CD4-positive, alpha-beta T cell treated with Interleukin-4 for 4 hours (primary cell): ENCODE measurements at regions not wholly inside any gene's neighbourhood (a gene's known extent, or its start where the extent isn't known, plus 50 kb on each side); places are given as distances from the start of the nearest gene placed in this dataset.

Experiments
- DNase-seq: peaks from one replicate; pipeline ENCODE4 v3.0.0-alpha.2; 2020

DNA sequence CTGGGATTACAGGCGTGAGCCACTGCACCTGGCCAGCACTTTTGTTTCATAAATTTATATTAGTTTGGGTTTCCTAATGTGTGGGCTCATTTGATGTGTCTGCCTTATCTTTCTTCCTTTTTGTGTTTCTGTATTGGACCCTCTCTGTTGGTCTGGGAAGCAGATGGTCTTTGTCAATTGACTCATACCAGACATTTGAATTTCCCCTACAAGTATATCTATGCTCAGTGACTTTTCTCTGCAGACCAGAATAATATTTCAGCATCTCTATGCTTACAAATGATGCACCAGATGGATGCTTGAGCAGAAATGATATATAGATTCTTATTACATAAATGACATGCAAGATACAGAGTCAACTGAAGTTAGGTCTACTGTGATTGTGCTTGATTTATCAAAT, 329.9 kb upstream of the SLCO3A1 start:
- DNase-seq = no peak

DNA sequence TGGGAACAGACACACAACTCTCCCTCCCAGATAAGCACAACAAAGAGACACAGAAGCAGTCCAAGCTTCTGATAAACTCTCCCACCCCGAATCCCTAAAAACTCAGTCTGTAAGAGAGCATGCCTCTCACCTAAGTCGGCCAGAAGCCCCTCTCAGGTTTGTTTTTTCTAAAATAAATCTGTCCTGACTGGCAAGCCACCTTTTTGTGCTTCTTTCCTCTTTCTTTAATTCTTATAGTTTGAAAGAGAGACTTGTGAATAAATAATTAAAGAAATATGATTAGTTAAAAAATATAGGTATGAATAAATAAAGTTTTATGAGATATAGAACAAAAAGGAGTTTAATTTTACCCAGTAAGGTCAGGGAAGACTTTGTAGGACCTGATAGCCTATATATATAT, 329.0 kb upstream of the SLCO3A1 start:
- no peak for DNase-seq

DNA sequence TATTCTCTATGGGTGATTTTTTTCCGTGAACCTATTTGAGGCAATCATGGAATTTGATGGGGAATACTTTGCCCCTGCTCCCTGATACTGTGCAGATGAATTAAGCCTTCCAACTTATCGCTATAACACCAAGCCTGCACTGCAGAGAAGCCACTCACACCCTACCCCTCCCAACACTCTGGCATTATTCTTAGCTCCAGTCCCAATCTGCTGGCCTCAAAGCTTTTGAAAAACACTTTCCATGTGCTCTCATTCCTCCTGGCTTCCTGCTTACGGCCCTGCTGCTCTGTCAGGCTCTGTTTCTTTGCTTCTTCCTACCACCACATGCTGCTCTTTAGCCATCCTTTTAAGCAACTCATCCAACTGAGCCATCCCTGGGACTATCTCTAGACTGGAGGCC, 327.8 kb upstream of the SLCO3A1 start:
- DNase-seq = no peak

DNA sequence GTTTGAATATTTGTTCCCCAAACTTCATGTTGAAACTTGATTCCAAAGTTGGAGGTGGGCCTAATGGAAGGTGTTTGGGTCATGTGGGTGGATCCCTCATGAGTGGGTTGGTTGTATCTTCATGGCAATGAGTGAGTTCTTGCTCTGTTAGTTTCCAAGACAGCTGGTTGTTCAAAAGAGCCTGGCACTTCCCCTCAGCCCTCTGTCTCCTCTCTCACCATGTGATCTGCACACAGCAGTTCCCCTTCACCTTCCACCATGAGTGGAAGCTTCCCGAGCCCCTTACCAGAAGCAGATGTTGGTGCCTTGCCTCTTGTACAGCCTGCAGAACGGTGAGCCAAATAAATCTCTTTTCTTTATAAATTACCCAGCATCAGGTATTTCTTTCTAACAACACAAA, 327.1 kb upstream of the SLCO3A1 start:
- DNase-seq = no peak

DNA sequence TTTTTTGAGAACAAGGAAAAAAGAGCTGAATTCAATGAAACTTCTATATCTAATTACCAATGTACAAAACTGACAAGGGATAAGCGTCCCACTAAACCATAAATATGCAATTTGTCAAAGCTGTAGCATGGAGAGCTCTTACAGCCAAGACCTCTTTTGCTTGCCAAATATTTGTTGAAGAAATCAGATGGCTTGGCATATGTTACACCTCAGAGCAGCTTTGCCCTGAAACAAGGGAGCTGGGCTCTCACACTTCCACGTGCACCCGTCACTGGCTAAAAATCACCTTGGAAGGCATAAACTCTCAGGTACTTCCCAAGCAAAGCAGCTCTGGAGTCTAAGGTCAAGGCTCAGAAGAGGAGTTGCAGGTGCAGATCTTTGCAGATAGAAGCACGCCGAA, 324.7 kb upstream of the SLCO3A1 start:
- no peak for DNase-seq

DNA sequence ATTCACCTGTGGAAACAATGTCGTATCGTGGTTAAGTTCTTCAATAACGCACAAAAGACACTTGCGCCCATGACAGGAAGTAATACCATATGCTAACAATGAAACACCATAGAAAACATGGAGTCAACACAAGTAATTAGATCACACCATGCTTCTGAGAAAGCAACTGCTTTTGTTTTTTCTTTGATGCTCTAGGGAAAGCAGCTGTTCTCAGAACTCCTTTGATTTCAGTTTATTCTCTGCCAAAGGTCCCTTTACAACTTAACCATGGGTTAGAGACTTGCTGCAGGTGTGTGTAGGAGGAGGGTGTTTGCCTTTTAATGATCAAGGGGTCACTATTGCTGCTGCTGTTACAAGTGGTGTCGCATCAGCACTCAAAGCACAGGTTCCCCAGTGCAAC, 324.0 kb upstream of the SLCO3A1 start:
- no peak for DNase-seq

DNA sequence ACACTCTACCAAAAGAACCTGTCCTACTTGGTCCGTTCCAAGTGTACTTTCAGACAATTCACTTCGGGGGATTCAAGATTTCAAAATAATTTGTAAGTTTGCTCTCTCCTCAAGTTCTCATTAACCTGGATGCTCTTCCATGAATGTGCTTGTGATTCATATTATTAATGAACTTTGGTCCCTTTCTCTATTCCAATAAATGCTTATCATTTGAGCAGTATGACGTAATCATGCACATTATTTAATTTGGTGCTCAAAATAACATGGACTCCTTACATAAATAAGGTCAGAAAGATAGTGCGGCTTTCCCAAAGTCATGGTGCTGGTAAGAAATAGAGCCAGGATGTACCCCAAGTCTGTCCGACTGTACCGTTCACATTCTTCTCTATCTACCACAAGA, 323.2 kb upstream of the SLCO3A1 start:
- no peak for DNase-seq

DNA sequence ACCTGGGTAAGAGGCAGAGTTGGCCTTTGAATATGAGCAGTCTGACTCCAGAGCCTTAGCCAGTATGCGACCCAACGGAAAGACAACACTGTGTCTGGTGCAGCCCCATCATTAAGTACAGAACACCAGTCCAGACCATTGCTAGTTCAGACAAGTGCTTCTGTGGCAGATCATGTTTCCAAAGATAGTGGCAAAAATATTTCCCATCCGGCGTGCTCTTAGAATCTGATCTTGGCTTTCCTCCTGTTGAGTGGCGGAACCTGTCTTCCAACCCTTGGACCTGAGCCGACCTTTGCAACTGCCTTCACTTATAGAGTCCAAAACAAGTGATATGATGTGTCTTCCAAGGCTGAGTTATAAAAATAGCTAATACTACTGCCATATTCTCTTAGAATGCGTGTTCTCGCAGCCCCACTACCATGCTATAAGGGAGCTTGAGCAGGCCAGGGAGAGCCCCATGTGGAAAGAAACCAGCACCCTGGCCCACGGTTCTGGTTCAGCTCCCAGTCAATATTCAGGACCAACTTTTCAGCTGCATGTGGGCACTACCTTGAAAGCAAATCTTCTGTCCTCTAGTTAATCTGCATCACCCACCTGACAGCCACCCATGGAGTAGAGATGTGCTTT, 322.4 kb upstream of the SLCO3A1 start:
- DNase-seq = no peak

DNA sequence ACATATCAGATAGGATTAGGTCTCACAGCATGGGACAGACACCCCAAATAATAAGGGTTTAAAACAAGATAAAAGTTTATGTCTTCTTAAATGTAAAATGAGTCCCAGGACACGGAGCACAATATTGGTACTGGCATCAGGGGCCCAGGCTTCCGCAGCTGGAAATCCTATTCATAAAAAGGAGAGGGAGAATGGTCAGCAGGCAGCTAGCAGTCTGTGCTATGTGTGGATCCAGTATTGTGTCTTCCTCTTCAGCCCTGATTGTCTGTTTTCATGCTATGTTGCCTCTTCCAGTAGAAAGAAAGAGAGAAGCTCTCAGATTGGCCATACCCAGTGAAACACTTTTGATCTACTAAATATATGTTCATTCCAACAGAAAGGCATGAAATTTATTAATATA, 319.3 kb upstream of the SLCO3A1 start:
- DNase-seq = no peak

DNA sequence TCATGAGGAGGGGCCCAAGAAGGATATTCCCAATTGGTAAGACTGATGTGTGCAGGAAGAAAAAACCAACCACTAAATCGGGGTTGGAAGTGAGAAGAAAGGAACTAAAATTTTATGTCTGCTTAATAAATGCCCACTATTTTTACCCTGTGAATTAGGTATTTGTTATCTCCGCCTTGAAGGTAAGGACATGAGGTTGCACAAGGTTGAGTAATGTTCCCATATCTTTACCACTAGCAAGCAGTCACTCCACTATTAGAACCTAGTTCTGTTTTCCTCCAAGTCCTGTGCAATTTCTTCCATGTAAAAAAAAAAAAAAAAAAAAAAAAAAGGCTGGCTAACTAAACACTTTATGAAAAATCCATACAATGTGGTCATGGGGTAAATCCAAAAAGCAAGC, 318.5 kb upstream of the SLCO3A1 start:
- DNase-seq = no peak

DNA sequence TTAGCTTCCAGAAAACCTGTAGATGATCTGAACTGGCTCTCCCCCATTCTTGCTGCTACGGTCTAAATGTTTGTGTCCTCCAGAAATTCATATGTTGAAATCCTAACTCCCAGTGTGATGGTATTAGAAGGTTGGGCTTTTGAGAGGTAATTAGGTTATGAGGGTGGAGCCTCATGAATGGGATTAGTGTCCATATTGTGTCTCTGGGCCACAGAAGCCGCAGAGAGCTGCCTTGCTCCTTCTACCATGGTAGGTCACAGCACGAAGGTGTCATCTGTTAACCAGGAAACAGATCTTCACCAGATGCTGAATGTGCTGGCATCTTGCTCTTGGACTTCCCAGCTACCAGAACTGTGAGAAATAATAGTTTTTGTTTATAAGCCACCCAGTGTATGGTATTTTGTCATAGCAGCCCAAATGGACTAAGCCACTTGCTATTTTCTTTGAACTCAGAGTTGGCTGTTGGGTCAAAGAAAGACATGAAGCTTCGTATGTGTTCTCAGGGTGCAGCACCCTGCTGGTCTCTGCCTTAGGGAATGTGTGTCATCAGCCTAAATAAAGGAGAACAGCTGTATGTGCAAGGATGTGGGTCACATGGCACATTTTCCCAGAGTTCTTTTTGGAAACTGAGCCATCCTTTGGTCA, 317.5 kb upstream of the SLCO3A1 start:
- DNase-seq = no peak

DNA sequence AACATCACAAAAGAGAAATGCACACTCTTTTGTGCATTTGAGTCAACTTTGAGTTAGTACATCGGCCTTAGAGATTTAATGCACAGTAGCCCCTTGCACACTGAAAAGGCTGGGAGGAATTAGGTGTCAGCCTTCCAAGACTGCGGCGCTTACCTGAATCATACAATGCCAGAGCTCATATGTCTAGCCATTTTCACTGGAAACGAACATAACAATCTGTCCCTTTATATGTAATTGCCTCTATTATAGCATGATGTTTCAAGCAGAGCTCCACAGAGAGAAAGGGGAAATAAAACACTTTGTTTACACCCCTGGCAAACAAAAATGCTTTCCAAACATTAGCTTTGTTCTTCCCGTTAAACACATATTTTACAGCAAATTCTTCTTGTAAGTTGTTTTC, 315.7 kb upstream of the SLCO3A1 start:
- no peak for DNase-seq

DNA sequence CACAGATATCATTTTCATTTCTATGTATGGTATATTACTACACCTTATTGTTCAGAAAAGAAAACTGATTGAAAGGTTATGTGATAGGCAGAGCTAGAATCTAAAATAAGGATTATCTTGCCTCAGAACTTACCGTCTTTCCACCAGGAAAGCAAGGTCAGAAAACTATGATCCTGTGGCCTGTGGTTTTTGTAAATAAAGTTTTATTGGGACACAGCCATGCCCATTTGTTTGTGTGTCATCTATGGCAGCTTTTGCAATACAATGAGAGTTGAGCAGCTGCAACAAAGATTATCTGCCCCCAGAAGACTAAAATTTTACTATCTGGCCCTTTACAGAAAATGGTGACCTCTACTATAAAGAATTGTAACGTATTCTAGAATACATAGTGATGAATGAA, 314.7 kb upstream of the SLCO3A1 start:
- DNase-seq = no peak

DNA sequence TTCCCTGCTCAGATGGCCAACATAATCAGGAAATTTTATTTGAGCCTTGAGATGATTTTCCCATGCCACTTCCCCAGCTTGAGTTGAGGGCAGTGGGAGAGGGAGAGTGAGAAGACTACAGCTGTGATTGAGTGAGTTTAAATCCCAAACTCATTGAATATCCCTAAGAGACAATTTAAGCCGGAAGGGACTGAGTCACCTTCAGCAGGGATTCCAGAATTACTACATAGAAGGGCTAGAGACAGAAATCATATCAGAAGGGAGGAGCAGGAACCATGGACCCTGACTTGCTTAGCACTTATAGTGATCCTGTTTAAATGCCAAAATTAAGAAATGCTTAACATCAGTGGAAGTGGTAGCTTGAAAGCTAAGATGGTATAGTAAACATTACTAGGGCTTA, 312.2 kb upstream of the SLCO3A1 start:
- DNase-seq = no peak

DNA sequence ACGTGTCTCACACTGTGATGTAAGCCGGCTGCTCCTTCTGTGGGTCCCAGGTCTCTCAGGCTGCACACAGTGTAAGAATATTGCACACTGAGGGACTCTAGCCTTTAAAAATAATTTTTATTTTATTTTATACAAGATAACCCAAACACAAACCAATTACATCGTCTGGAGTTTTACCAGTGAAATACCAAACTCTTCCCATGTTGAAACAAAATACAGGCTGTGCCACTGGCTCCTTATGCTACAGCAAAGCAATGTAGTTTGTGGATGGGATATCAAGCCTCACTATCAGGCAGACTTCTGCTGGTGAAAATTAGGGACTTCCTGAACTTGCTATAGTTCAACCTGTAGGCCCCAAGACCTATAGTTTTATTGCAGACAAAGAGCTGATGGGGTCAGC, 311.3 kb upstream of the SLCO3A1 start:
- no peak for DNase-seq

DNA sequence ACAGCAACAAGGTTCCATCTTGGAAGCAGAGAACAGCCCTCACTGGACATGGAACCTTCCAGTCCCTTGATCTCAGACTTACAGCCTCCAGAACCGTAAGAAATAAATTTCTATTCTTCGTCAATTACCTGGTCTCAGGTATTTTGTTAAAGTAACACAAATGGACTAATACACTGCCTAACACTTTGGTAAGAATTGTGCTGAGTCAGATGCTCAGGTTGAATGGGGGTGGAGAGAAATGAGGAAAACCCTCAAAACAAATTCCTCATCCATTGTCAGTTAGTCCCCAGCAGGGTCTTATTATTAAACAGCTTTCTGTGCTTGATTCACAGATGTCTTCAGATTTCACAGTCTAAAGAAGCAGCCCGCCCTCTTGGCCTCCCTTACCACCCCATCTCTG, 306.2 kb upstream of the SLCO3A1 start:
- no peak for DNase-seq

DNA sequence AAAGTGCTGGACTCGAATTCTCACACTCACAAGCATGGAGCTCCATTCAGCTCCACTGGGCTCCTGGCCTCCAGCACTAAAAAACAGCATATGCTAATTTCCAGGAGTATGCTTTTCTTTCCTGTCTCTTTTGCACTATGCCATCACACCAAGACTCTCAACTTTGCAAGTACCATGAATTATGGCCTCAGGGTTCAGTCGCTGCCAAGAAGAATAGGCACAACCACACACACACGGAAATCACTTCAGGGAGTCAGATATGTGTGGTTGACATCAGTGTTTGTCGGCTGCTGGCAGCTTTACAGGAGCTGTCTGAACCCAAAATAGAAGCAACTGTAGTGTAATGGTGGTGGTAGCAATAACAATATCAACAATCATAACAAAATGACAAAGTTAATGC, 305.0 kb upstream of the SLCO3A1 start:
- DNase-seq = no peak

DNA sequence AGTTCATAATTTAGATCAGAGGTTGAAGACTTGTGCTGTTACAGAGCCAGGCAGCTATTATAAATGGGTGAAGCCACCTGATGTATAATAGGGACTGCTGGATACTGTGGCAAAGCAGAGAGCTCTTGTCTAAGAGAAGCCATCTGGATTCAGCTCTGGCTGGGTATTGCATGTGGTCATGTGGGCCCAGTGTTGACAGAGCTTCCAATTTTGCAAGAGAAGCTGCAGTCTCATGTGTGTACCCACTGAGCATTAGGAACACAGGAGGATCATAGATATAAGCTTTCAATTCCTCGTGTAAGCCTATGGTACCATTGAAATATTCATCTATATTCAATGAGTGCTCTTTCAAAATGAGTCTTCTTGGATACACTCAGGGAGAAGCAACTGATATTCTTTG, 303.9 kb upstream of the SLCO3A1 start:
- DNase-seq = no peak

DNA sequence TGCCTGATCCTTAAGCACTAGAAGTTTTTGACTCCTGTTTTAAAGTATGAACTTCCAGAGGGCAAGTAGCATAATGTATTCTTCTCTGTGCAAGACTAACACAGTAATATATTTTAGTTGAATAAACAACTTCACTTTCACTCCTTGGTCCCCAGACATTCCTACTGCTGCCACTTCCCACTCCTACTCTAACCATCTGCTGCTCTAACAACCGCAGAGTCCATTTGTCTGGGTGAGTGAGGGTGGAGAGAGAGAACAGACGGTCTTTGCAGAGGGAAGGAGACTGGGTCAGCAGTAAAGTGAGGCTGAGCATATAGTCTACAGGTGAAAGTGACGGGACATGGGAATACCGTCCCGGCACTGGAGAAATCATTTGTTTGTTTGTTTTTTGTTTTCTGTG, 301.0 kb upstream of the SLCO3A1 start:
- no peak for DNase-seq

DNA sequence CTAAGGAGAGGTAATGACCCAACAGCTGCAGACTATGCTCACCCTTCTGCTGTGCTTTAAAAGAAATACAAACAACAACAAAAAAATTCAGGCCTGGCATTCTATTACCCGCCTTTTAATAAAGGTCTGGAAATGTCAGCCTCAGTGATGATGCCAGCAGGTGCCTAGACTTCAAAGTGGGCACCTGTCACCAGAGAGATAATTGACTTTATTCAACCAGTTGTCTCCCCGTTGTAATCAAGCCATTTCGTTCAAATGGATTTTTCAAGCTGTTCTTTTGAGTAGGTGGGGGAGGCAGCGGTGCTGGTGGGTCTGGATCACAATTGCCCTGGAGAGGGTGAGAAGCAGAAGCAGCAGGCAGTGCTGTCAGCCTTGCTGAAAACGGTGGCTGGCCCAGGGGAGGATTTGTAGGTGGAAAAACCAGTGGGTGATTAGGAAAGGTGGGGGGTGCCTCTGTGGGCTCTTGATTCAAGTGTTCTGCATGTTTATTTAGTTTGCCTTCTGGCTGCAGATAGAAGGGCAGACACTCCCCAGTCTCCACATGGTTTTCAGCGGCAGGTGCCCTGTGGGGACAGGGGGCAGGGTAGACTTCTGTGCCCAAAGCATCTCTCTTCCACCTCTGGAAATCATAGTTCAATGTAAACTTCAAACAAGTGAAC, 300.2 kb upstream of the SLCO3A1 start:
- DNase-seq = no peak

DNA sequence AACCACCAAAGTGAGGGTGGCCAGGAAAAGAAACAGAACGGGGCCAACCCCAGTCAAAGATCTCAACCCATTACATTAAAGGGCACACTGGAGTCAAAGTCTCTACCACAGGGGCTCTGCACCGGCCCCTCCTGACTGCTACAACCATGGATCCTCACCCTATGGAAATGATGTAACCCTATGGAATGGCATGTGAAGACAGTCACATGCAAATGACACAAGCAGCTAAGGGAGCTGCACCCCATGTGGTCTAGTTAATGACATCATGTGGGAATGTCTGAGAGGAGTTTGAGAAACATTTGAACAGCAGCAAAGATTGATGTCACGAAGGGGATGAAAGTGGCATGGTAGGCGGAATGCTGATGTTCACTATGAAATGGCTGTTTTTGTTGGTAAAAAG, 298.2 kb upstream of the SLCO3A1 start:
- DNase-seq = no peak

DNA sequence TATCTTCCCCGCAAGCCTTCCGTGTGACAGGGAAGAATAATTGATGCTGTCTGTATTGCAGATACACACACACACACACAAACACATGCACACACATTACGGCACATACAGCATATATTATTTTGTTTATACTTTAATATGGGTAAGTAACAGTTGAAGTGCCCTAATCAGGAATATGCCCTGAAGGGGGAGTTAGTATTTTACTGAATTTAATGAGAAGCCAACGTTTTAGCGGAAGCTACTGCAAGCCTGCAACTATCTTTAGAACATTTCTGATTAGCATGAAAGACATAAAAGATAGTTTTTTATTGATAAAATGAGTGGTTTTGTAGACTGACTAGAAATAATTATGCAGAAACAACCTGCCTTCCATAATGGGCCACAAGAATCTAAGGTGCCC, 296.6 kb upstream of the SLCO3A1 start:
- no peak for DNase-seq

DNA sequence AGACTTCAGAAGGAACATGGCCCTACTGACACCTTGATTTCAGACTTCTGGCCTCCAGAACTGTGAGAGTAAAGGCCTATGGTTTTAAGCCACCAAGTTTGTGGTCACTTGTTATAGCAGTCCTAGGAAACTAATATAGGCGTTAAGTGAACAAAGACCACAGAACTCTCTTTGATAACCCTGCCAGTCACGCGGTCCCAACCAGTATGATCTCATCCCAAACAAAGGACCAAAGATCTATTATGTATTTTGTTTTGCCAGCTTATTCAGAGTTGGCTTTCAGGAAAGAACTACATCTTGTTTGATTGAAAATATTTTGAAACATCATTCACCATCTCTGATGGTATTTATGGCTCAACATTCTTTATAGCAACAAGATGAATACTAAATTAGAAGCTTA, 294.4 kb upstream of the SLCO3A1 start:
- DNase-seq = no peak

DNA sequence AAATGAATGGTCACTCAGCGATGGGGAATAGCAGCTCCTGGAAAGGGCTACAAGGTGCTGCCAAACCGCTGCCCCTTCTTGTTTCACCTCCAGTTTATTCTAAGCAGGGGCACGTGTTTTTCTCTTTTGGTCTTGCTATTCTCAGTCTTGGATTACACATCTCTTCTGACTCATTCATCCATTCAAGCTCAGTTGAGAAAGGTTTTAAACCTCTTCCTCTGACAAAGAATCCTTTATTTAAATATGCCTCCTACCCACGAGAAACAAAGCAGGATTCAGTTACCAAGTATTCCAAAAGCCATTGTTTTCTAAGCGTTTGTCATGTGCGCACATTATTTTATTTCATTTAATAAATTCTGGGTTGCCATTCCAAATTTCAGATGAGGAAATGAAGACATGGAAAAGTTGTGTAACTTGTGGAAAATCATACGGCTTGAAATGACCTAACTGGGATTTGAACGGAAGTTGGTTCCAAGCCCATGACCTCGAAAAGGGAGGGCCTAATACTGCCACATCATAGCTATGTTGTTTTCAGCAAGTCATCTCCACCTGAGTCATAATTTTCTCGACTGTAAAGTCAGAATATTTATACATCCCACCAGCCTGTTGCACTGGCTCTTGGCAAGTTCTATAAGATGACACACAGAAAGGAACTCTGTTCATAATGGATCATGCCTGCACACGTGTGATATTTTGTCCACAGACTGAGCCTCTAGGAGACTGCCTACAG, 292.0 kb upstream of the SLCO3A1 start:
- DNase-seq = no peak
